ENCODE measurements at regions not wholly inside any gene's neighbourhood (a gene's known extent, or its start where the extent isn't known, plus 50 kb on each side); places are given as distances from the start of the nearest gene placed in this dataset.

DNA sequence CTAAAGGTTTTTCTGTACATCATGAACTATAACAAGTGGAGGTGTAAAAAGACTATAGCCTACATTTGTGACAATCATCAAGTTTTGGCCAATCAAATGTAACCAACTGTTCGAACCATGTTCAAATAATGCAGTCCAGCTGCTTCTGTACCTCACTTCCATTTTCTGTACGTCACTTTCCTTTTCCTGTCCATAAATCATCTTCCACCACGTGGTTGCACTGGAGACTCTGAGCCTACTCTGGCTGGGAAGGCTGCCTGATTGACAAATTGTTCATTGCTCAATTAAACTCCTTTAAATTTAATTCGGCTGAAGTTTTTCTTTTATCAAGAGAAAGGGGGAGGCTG is 270.4 kb upstream of the JARID2 start:
- no peaks in the 10 kb centered on the region for H3K36me3 ChIP-seq (ENCODE audit: control insufficient read depth in 4 of 4, insufficient read depth in 4 of 4, low read length in 4 of 4)
- 17 to 40% methylated on average over 4 of the region's 4 CpGs for WGBS, 2 donors
- H3K27me3 ChIP-seq (ENCODE audit: control insufficient read depth in 3 of 3, insufficient read depth in 3 of 3, low read length in 2 of 3) = no peaks in the 10 kb centered on the region
- ATAC-seq (ENCODE audit: insufficient read depth, low FRiP score) = no peak
- no peaks in the 10 kb centered on the region for H3K9me3 ChIP-seq (ENCODE audit: control insufficient read depth in 4 of 4, insufficient read depth in 3 of 4, low read length in 3 of 4)
- H3K9ac ChIP-seq (ENCODE audit: insufficient read depth in 1 of 2, low read length in 2 of 2) = no peak overlapping the region
- H3K4me1 ChIP-seq (ENCODE audit: control insufficient read depth in 5 of 5, insufficient read depth in 5 of 5, low read length in 5 of 5) = no peaks in the 10 kb centered on the region
- TF ChIP-seq, protein P1, sequence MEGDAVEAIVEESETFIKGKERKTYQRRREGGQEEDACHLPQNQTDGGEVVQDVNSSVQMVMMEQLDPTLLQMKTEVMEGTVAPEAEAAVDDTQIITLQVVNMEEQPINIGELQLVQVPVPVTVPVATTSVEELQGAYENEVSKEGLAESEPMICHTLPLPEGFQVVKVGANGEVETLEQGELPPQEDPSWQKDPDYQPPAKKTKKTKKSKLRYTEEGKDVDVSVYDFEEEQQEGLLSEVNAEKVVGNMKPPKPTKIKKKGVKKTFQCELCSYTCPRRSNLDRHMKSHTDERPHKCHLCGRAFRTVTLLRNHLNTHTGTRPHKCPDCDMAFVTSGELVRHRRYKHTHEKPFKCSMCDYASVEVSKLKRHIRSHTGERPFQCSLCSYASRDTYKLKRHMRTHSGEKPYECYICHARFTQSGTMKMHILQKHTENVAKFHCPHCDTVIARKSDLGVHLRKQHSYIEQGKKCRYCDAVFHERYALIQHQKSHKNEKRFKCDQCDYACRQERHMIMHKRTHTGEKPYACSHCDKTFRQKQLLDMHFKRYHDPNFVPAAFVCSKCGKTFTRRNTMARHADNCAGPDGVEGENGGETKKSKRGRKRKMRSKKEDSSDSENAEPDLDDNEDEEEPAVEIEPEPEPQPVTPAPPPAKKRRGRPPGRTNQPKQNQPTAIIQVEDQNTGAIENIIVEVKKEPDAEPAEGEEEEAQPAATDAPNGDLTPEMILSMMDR (IDR thresholded peaks at IDR 0.05; ENCODE audit: control extremely low read depth, extremely low read depth) = no peak
- no peak overlapping the region for H3K4me3 ChIP-seq
- H3K27ac ChIP-seq (ENCODE audit: low read depth in 1 of 2, low read length in 1 of 2) = no peak overlapping the region
- no peak for DNase-seq

DNA sequence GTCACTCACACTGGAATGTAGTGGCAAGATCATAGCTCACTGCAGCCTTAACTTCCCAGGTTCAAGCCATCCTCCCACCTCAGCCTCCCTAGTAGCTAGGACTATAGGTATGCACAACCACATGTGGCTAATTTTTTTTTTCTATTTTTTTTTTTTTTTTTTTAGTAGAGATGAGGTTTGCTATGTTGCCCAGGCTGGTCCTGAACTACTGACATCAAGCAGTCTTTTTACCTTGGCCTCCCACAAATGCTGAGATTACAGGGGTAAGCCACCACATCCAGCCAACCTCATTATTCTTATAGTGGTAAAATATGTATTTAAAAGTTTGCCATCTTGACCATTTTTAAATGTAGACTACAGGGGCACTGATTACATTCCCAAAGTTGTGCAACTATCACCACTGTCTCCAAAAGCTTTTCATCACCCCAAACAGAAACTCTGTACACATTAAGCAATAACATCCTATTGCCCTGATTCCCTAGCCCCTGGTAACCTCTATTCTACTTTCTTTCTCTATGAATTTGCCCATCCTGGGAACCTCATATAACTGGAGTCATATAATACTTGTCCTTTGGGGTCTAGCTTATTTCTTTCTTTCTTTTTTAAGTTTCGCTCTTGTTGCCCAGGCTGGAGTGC is 268.0 kb upstream of the JARID2 start:
- ATAC-seq (ENCODE audit: insufficient read depth, low FRiP score) = no peak
- TF ChIP-seq, protein P1 (IDR thresholded peaks at IDR 0.05; ENCODE audit: control extremely low read depth, extremely low read depth) = no peak
- 92 to 98% methylated on average over 1 of the region's 1 CpG for WGBS, 2 donors

DNA sequence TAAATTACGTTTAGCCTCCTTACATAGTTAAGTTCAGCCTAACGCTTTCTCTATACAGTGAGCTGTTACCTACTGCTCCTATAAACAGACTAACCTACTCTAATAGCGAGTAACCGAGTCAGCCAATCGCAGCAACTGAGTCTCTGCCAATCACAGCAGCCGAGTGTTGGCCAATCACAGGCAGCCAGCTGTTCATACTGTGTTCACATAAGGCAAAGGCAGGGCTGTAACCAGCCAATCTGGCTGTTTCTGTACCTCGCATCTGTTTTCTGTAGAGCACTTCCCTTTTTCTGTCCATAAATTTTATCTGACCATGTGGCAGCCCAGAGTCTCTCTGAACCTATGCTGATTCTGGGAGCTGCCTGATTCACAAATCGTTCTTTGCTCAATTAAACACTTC is 263.9 kb upstream of the JARID2 start:
- WGBS, 2 donors = 65 to 81% methylated on average over 8 of the region's 8 CpGs
- Histone ChIP-seq H3K27ac (ENCODE audit: low read depth in 1 of 2, low read length in 1 of 2) (no peak overlapping the region), H3K27me3 (ENCODE audit: control insufficient read depth in 3 of 3, insufficient read depth in 3 of 3, low read length in 2 of 3) (no peaks in the 10 kb centered on the region), H3K36me3 (ENCODE audit: control insufficient read depth in 4 of 4, insufficient read depth in 4 of 4, low read length in 4 of 4) (no peaks in the 10 kb centered on the region), H3K4me3 (no peak overlapping the region), H3K9me3 (ENCODE audit: control insufficient read depth in 4 of 4, insufficient read depth in 3 of 4, low read length in 3 of 4) (no peaks in the 10 kb centered on the region), H3K9ac (ENCODE audit: insufficient read depth in 1 of 2, low read length in 2 of 2) (no peak overlapping the region), H3K4me1 (ENCODE audit: control insufficient read depth in 5 of 5, insufficient read depth in 5 of 5, low read length in 5 of 5) (peaks cover 0 to 6% (median 5%) of the 10 kb centered on the region in 5 donors)
- TF ChIP-seq, protein P1 (IDR thresholded peaks at IDR 0.05; ENCODE audit: control extremely low read depth, extremely low read depth) = no peak
- ATAC-seq (ENCODE audit: insufficient read depth, low FRiP score) = no peak
- no peak for DNase-seq

More for the DNA sequence above, 268.0 kb upstream of the JARID2 start:
- no peaks in the 10 kb centered on the region for H3K36me3 ChIP-seq (ENCODE audit: control insufficient read depth in 4 of 4, insufficient read depth in 4 of 4, low read length in 4 of 4)
- H3K9me3 ChIP-seq (ENCODE audit: control insufficient read depth in 4 of 4, insufficient read depth in 3 of 4, low read length in 3 of 4) = no peaks in the 10 kb centered on the region
- no peaks in the 10 kb centered on the region for H3K4me1 ChIP-seq (ENCODE audit: control insufficient read depth in 5 of 5, insufficient read depth in 5 of 5, low read length in 5 of 5)
- H3K27ac ChIP-seq (ENCODE audit: low read depth in 1 of 2, low read length in 1 of 2) = no peak overlapping the region
- no peaks in the 10 kb centered on the region for H3K27me3 ChIP-seq (ENCODE audit: control insufficient read depth in 3 of 3, insufficient read depth in 3 of 3, low read length in 2 of 3)
- no peak overlapping the region for H3K9ac ChIP-seq (ENCODE audit: insufficient read depth in 1 of 2, low read length in 2 of 2)
- DNase-seq = no peak
- H3K4me3 ChIP-seq = no peak overlapping the region
